ENCODE measurements at regions not wholly inside any gene's neighbourhood (a gene's known extent, or its start where the extent isn't known, plus 50 kb on each side); places are given as distances from the start of the nearest gene placed in this dataset.

GRCh38 chr22:49199224-49199623 lies 628.4 kb downstream of the BRD1 start:
- Histone ChIP-seq H3K4me3 (ENCODE audit: low read length) (no peak overlapping the region), H3K9ac (ENCODE audit: low read length) (no peak overlapping the region), H4K20me1 (ENCODE audit: insufficient read depth, low read length) (no peaks in the 10 kb centered on the region), H2AFZ (ENCODE audit: low read length) (no peak overlapping the region), H3K9me2 (replicated peaks; ENCODE audit: insufficient read depth, low read length) (no peaks in the 10 kb centered on the region), H3K27ac (ENCODE audit: low read length) (no peak overlapping the region), H3K4me2 (ENCODE audit: low read depth, low read length) (no peak overlapping the region), H3K79me2 (ENCODE audit: low read length) (no peaks in the 10 kb centered on the region), H3K4me1 (ENCODE audit: low read length) (no peaks in the 10 kb centered on the region), H3F3A (ENCODE audit: insufficient read depth, low read length) (no peaks in the 10 kb centered on the region), H3K27me3 (replicated peaks; ENCODE audit: insufficient read depth, low read length) (peaks cover 87% of the 10 kb centered on the region), H3K36me3 (replicated peaks; ENCODE audit: insufficient read depth, low read length) (no peaks in the 10 kb centered on the region), H3K9me3 (replicated peaks; ENCODE audit: insufficient read depth, low read length) (no peaks in the 10 kb centered on the region)
- no peak for TF ChIP-seq CTCF (IDR thresholded peaks at IDR 0.05; ENCODE audit: low read length)
- no peak for TF ChIP-seq EZH2 (optimal IDR thresholded peaks at IDR 0.05; ENCODE audit: low read depth, low read length)
- no peak for TF ChIP-seq EZH2phosphoT487 (IDR thresholded peaks at IDR 0.05; ENCODE audit: low read length)
- DNase-seq, result no peak

DNA sequence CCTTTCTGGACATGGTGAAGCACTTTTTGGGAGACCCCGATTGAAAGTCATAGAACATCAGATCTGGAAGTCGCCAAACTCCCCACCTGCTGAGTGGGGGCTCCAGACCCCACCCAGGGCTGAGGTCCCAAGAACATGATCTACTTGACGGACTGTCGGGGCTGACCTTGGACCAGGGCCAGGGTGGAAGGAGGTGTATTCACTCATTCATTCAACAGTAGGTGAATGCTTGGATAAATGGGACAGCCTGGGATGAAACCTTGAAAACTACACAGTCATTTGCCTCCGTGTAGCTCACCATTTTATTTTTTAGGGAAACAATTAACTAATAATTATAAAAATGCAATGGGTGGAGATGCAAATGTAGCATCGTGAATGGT lies 629.0 kb downstream of the BRD1 start:
- Histone ChIP-seq H3K27ac (ENCODE audit: low read length) (no peak overlapping the region), H3K4me3 (ENCODE audit: low read length) (no peak overlapping the region), H3K79me2 (ENCODE audit: low read length) (no peaks in the 10 kb centered on the region), H3K36me3 (replicated peaks; ENCODE audit: insufficient read depth, low read length) (no peaks in the 10 kb centered on the region), H3K9me3 (replicated peaks; ENCODE audit: insufficient read depth, low read length) (no peaks in the 10 kb centered on the region), H4K20me1 (ENCODE audit: insufficient read depth, low read length) (no peaks in the 10 kb centered on the region), H2AFZ (ENCODE audit: low read length) (no peak overlapping the region), H3K9me2 (replicated peaks; ENCODE audit: insufficient read depth, low read length) (no peaks in the 10 kb centered on the region), H3K9ac (ENCODE audit: low read length) (no peak overlapping the region), H3K27me3 (replicated peaks; ENCODE audit: insufficient read depth, low read length) (peaks cover 85% of the 10 kb centered on the region), H3K4me1 (ENCODE audit: low read length) (no peaks in the 10 kb centered on the region), H3K4me2 (ENCODE audit: low read depth, low read length) (no peak overlapping the region), H3F3A (ENCODE audit: insufficient read depth, low read length) (no peaks in the 10 kb centered on the region)
- no peak for DNase-seq
- no peak for TF ChIP-seq EZH2 (optimal IDR thresholded peaks at IDR 0.05; ENCODE audit: low read depth, low read length)
- no peak for TF ChIP-seq EZH2phosphoT487 (IDR thresholded peaks at IDR 0.05; ENCODE audit: low read length)
- no peak for TF ChIP-seq CTCF (IDR thresholded peaks at IDR 0.05; ENCODE audit: low read length)

DNA sequence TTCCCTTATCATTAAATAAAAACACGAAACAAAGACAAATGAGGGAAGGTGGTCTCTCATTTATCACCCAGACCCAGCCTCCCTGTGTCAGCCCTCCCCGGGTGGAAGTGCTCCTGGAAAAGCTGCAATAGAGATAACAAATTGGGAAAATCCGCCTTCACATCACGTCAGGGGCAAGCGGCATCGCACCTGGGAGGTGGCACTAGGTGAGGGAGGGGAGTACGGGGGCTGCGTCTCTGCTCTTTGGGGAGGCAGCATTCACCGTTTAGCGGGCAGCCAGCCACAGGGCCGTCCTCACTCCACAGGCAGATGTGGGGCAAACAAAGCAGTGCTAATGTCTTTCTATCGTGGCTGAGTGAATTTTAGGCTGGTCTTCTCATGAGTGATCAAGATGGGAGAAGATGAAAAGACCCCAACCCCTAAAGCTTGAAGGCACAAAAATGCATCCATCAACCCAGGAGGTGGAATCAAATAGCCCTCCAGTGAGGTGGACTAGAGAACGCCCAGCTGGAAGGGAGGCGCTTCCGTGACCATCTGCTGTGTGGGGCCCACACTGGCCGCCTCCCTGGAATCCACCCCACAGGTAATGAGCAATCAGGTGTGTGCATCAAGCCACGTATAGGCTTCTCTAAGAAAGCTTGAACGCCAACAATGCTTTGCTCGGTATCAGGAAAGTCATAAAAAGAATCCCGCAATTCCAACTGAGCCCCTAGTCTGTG lies 629.5 kb downstream of the BRD1 start:
- H4K20me1 ChIP-seq (ENCODE audit: insufficient read depth, low read length), result no peaks in the 10 kb centered on the region

More for the DNA sequence above, 629.5 kb downstream of the BRD1 start:
- Histone ChIP-seq H3K4me2 (ENCODE audit: low read depth, low read length) (no peak overlapping the region), H3K9me2 (replicated peaks; ENCODE audit: insufficient read depth, low read length) (no peaks in the 10 kb centered on the region), H3K27ac (ENCODE audit: low read length) (no peak overlapping the region), H3K9me3 (replicated peaks; ENCODE audit: insufficient read depth, low read length) (no peaks in the 10 kb centered on the region), H3K4me1 (ENCODE audit: low read length) (no peaks in the 10 kb centered on the region), H2AFZ (ENCODE audit: low read length) (no peak overlapping the region), H3F3A (ENCODE audit: insufficient read depth, low read length) (no peaks in the 10 kb centered on the region), H3K79me2 (ENCODE audit: low read length) (no peaks in the 10 kb centered on the region), H3K4me3 (ENCODE audit: low read length) (no peak overlapping the region), H3K36me3 (replicated peaks; ENCODE audit: insufficient read depth, low read length) (no peaks in the 10 kb centered on the region), H3K27me3 (replicated peaks; ENCODE audit: insufficient read depth, low read length) (peaks cover 85% of the 10 kb centered on the region), H3K9ac (ENCODE audit: low read length) (no peak overlapping the region)
- DNase-seq, result no peak
- TF ChIP-seq CTCF (IDR thresholded peaks at IDR 0.05; ENCODE audit: low read length) (no peak), EZH2 (optimal IDR thresholded peaks at IDR 0.05; ENCODE audit: low read depth, low read length) (no peak), EZH2phosphoT487 (IDR thresholded peaks at IDR 0.05; ENCODE audit: low read length) (no peak)

Measured in MM.1S (cell line).